Motor neuron (in vitro differentiated cells): ENCODE measurements at regions not wholly inside any gene's neighbourhood (a gene's known extent, or its start where the extent isn't known, plus 50 kb on each side); places are given as distances from the start of the nearest gene placed in this dataset.
A peak's percentile ranks its signal among the peaks of the same experiment; 100 is the strongest.

Experiments used
- ATAC-seq, 8 experiments: fragments of 200-7000 bp; cut with Tn5 transposase; replicated peaks in 6 of 8; 2 replicates each; pipeline ENCODE4 v1.8.0; 2021; ENCODE audit warnings: mild to moderate bottlenecking in 8 of 8, moderate library complexity in 8 of 8
- H3K27ac ChIP-seq, 2 donors: fragments of 250-450 bp; sonication (Bioruptor Pico); 2 replicates each; pipeline ENCODE4 v1.9.0; 2021; ENCODE audit warnings: antibody characterized with exemption in 2 of 2, mild to moderate bottlenecking in 2 of 2, moderate library complexity in 1 of 2
- H3K4me1 ChIP-seq, 2 donors: fragments of 250-450 bp; sonication (Bioruptor Pico); replicated peaks in 1 of 2; 2 replicates each; pipeline ENCODE4 v1.6.1; 2021; ENCODE audit warnings: antibody characterized with exemption in 2 of 2, mild to moderate bottlenecking in 2 of 2, moderate library complexity in 1 of 2
- H3K4me3 ChIP-seq, 5 donors: fragments of 250-450 bp; sonication (Bioruptor Pico); 2 replicates each; pipeline ENCODE4 v1.9.0; 2021; ENCODE audit warnings: antibody characterized with exemption in 5 of 5, mild to moderate bottlenecking in 5 of 5, moderate library complexity in 4 of 5
- WGBS, 10 experiments: fragments of 450-650 bp; shearing (Covaris generic); methylation state at CpG; one replicate each; pipeline ENCODE4 v1.0.0; 2022; 5-methylcytosine and 5-hydroxymethylcytosine counted together
- in situ Hi-C, 9 experiments: fragments of 400-800 bp; cut with MboI; loops; one replicate each; pipeline ENCODE4 v1.15.0; 2021; ENCODE audit warnings: low sequenced_read_pairs in 9 of 9, low pct_unique_long_range_greater_than_20kb in 2 of 9; ENCODE audit not compliant: unreplicated experiment in 9 of 9

DNA sequence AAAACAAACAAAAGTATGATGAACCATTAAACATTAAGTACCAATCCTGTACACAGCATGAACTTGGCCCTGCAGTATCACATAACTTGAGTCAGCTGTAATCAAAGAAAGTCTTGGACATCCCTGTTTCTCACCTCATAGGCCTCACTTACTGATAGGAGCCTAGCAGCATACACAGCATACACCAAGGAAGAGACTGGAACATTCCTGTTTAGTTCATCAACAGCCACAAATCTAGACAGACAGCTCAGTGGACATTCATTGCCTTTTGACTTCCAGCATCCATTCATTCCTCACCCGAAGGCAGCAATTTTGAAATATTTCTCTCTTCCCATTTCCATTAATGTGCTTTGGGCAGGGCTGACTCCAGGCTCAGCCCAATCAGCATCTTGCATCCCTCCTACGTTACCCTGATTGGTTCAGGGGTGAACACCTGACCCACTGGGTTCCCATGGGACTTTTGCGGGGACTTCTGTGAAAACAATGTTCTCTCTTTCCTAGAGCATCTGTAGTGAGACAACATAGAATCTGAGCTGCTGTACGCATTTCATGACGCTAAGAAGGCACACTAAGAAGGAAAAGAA is 336.7 kb upstream of the ZFHX3 start:
- Histone ChIP-seq H3K4me3 (no peak overlapping the region), H3K4me1 (peaks cover 17 to 19% of the 10 kb centered on the region in 2 donors), H3K27ac (no peak overlapping the region)
- in situ Hi-C loops: no loop called here
- peak in 5 of 8 experiments; percentile 68 to 90 (median 87) for ATAC-seq
- WGBS, 10 experiments: 24 to 100% (median 79%) methylated on average over 1 to 5 of the region's 5 CpGs; no CpG with 5 or more reads in 2 of the 10 experiments

DNA sequence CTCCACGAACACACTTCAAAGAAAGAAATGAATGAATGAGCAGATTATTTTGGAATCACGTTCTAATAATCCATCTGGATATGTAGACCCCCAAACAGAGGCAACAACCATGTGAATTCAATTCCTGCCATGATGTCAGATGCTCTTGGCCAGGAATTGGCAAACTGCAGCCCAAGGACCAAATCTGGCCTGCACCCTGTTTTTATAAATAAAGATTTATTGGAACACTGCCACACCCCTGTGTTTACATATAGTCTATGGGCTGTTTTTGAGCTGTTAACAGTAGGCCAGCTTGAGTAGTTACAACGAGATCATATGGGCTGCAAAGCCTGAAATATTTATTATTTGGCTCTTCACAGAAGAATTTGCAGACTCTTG is 336.0 kb upstream of the ZFHX3 start:
- H3K4me3 ChIP-seq: no peak overlapping the region
- H3K4me1 ChIP-seq: peaks cover 17 to 19% of the 10 kb centered on the region in 2 donors
- in situ Hi-C loops: no loop called here
- ATAC-seq: no peak
- 4 to 100% (median 67%) methylated on average over 1 to 3 of the region's 3 CpGs; no CpG with 5 or more reads in 1 of the 10 experiments for WGBS, 10 experiments
- no peak overlapping the region for H3K27ac ChIP-seq

DNA sequence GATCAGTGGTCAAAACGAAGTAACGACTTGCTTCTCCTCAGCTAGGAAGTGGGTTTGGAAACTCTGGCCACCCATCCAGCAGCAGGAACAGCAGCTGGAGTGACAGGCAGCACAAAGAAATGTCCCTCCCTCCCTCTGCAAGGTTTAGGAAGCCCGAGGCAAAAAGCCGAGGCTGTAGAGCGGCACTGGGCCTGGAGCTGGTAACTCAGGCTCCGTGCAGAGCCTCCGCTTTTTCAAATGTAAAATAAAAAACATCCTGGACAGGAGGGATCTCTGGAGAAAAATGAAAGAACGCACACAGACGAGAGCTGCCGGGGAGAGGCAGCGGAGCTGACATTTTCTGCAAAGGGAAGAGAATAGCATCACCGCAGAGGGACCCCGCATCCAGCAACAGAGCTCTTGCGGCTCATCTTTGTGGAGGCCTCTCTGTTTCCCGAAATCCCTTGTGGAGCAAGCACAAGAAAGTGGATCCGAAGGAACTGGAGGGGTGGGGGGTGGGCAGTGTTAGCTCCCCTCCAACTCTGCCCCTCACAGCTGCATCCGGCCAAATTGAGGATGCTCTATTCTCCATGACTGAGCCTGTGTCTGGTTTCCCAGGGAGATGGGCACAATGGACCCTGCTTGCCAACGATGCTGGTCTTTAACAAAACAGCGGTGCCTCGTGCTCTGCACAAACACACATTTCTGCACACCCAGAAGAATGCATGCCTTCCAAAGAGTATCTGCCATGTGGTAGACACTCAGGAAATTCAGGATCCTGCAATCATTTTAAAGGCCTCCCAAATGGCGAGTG is 335.5 kb upstream of the ZFHX3 start:
- Histone ChIP-seq H3K4me1 (peaks cover 17 to 19% of the 10 kb centered on the region in 2 donors), H3K4me3 (no peak overlapping the region), H3K27ac (peak overlapping the region; percentile 29 to 73)
- in situ Hi-C loops: no loop called here
- peak in 5 of 8 experiments; percentile 34 to 94 (median 74) for ATAC-seq
- 8 to 60% (median 28%) methylated on average over 1 to 11 of the region's 21 CpGs; no CpG with 5 or more reads in 2 of the 10 experiments for WGBS, 10 experiments

DNA sequence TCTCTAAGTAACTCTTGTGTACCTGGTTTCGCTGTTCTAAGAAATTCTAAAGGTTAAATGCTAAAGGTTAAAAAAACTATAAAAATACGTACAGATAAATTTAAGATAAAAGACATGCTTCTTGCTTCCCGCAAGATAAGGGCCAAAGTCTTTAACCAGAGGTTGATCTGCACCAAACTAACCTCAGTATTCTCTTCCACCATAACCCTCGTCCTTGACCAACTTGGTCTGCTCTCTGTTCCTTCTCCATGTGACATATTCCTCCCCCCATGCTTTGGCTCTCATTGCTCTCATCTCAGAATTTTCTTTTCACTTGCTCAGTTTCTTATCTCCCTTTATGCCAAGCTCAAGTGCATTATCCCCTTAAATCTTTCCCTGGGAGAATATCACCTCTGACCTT is 330.5 kb upstream of the ZFHX3 start:
- no peak for ATAC-seq
- in situ Hi-C loops: no loop called here
- Histone ChIP-seq H3K4me3 (no peak overlapping the region), H3K4me1 (peaks cover 10 to 12% of the 10 kb centered on the region in 2 donors), H3K27ac (no peak overlapping the region)
- 11 to 100% (median 90%) methylated on average over 2 to 4 of the region's 4 CpGs for WGBS, 10 experiments

DNA sequence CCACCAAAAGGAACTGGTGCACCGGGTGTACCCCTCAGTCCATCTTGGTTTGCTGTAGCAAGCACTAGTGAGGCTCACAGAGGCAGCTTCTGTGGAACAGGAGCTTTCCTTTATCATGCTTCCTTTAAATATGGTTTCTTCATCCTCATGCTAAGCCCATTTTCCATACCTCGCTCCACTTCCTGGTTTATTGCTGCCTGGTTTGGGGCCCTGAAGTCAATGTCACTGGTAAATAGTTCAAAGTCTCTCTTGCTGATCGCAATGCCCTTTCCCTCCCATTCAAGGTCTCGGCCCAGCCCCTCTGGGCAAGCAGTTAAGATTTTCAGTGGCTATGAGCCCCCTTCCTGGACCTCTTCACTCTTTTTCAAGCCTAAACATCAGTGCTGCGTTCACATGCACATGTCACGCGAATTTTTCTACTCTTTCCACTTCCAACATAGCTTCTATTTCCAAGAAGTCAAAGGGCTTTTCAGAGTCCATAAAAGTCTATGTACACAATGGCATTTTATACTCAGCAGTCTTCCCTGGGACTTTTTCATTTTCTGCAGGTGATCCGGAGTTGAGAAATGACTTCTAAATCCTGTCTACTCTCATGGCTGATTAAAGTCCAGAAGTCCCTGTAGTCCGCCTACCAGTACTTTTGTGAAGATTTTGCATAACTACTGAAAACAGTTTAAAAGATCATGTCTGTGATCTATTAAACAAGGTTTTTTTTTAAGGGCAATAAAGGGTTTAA is 323.8 kb upstream of the ZFHX3 start:
- Histone ChIP-seq H3K27ac (no peak overlapping the region), H3K4me3 (no peak overlapping the region), H3K4me1 (peaks cover 5 to 6% of the 10 kb centered on the region in 2 donors)
- WGBS, 10 experiments: 11 to 100% (median 89%) methylated on average over 1 to 8 of the region's 9 CpGs
- ATAC-seq: no peak
- in situ Hi-C loops: no loop called here

DNA sequence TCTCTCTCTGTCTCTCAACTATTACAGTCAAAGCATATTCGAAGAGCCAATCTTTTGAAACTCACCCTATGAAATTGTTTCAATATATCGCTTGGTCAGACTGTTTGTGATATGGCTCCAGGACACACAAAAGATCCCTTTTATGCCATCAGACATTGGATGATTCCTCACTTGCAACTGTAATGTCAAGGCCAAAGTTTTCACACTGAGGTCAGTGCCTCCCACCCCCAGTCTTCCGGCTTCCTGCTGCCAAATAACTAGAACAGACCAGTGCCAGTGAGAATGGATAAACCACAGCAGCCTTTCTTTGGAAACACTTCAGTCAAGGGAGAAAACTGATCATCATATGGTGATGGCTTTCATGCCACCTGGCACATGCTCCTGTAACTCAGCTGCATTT is 321.9 kb upstream of the ZFHX3 start:
- Histone ChIP-seq H3K4me1 (peaks cover 0 to 2% of the 10 kb centered on the region in 2 donors), H3K4me3 (no peak overlapping the region), H3K27ac (no peak overlapping the region)
- in situ Hi-C loops: no loop called here
- ATAC-seq: no peak
- 6 to 100% (median 80%) methylated on average over 1 to 3 of the region's 3 CpGs; no CpG with 5 or more reads in 1 of the 10 experiments for WGBS, 10 experiments

DNA sequence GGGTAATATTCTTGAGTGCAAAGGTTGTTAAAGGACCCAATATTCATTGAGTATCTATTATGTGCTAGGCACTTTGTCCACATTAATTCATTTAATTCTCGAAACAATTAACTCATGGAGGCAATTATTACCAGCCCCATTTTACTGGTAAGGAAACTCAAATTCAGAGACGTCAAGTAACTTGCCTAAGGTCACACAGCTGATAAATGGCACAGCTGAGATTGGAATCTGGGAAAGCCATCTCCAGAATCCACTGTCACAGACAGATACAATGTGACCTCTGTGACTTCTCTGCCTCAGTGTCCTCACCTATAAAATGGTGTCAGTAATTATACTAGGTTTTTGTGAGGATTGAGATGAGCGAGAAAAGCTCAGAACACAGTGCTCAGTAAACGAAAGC is 320.8 kb upstream of the ZFHX3 start:
- in situ Hi-C loops: no loop called here
- Histone ChIP-seq H3K4me1 (peaks cover 0 to 2% of the 10 kb centered on the region in 2 donors), H3K4me3 (no peak overlapping the region), H3K27ac (no peak overlapping the region)
- WGBS, 10 experiments: 17 to 94% (median 82%) methylated on average over 1 to 4 of the region's 4 CpGs; no CpG with 5 or more reads in 2 of the 10 experiments
- ATAC-seq: no peak

DNA sequence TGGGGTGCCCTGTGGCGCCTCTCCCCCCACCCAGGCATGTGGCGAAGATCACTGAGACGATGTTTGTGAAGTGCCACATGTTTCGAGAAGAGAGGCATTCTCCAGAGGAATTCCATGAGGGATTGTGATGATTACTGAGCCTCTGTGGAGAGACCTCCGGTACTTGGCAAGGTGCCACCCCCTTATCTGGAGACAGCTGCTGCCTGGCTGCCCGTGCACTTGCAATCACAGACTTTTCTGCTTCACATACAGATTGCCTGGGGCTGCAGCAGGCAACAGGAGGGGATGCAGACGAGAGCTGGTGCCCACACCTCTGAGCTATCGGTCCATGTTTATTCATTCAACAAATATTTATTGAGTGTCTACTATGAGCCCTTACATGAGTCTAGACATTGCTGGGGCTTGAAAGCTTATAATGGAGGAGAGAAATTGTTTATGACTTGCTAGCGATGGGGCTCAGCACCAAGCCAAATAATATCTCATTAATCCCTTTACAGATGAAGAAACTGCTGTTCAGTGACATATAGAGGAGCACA is 317.2 kb upstream of the ZFHX3 start:
- no peak overlapping the region for H3K4me3 ChIP-seq
- H3K27ac ChIP-seq: no peak overlapping the region
- WGBS, 10 experiments: 0 to 100% (median 44%) methylated on average over 1 to 4 of the region's 9 CpGs; no CpG with 5 or more reads in 4 of the 10 experiments
- peaks cover 0 to 2% of the 10 kb centered on the region in 2 donors for H3K4me1 ChIP-seq
- in situ Hi-C loops: no loop called here
- ATAC-seq: peak in 2 of 8 experiments; percentile 21 to 56

DNA sequence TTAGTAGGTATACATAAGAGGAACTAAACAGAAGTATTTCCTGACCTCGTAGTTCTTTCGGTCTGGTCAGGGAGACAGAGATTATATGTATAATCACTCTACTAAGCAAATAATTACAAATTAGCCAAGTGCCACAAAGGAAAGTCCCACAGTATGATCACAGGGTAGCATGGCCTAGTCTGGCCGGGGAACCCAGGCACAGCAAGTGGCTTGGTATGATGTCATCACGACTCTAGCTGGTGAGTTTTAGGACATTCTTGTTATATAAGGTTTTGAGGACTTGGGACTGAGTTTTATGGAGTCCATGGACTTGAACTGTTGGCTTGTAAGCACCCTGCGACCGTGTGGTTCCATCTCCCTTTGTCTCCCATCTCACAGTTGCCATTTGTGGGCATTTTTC is 316.5 kb upstream of the ZFHX3 start:
- in situ Hi-C loops: no loop called here
- Histone ChIP-seq H3K27ac (no peak overlapping the region), H3K4me3 (no peak overlapping the region), H3K4me1 (no peaks in the 10 kb centered on the region)
- ATAC-seq: no peak
- 0 to 100% (median 59%) methylated on average over 1 to 6 of the region's 6 CpGs; no CpG with 5 or more reads in 2 of the 10 experiments for WGBS, 10 experiments

DNA sequence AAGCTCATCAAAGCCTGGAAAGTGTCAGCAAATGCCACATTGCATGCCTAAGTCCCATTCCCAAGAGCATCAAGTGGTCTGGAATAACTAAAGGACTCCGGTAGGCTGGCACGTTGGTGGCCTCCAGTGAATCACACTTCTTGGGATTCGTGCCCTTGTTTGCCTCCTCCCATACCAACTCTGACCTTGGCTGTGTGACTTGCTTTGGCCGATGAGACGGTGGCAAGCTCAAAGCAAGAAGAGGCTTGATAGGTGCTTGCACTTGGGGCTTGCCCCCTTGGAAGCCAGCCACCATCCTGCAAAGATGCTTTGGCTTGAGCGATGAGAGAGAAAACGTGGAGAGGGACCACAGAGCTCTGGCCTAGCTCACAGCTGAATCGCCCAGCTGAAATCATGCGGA is 313.1 kb upstream of the ZFHX3 start:
- ATAC-seq: no peak
- WGBS, 10 experiments: 49 to 100% (median 83%) methylated on average over 2 to 7 of the region's 9 CpGs; no CpG with 5 or more reads in 3 of the 10 experiments
- no peak overlapping the region for H3K4me3 ChIP-seq
- H3K4me1 ChIP-seq: peaks cover 0 to 4% of the 10 kb centered on the region in 2 donors
- in situ Hi-C loops: no loop called here
- no peak overlapping the region for H3K27ac ChIP-seq

DNA sequence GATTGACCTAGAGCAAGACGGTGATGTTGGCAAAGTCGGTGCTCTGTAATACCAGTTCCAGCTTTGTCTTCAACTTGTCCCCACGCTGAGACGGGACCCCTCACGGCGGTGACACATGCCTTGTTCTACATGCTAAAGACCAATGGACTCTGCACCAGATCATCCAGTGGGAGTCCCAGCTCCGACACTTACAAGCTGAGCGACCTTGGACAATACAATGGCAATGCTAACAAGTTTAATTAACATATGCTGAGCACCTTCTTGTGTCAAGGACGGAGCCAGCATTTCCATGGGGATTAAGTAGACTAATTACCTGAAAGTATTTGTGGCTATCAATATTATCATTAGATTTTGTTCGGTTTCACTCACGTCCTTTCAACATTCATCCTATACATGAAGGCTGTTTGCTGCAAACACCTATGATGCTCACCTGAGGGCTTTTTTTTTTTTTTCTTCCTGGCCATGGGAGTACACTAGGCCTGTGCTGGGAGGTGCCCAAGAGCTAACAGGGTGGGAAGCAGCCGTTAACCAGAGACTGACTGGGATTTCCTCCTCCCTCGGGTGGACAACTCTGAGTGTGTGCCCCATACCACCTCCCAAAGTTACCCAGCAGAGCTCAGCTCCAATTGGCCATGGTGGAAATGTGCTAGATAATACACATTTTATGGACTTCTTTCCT is 308.6 kb upstream of the ZFHX3 start:
- no peak overlapping the region for H3K4me3 ChIP-seq
- 34 to 100% (median 58%) methylated on average over 2 to 11 of the region's 13 CpGs; no CpG with 5 or more reads in 2 of the 10 experiments for WGBS, 10 experiments
- ATAC-seq: peak in 1 of 8 experiments; percentile 26
- H3K27ac ChIP-seq: no peak overlapping the region
- H3K4me1 ChIP-seq: peaks cover 17 to 32% of the 10 kb centered on the region in 2 donors
- in situ Hi-C loops: no loop called here

DNA sequence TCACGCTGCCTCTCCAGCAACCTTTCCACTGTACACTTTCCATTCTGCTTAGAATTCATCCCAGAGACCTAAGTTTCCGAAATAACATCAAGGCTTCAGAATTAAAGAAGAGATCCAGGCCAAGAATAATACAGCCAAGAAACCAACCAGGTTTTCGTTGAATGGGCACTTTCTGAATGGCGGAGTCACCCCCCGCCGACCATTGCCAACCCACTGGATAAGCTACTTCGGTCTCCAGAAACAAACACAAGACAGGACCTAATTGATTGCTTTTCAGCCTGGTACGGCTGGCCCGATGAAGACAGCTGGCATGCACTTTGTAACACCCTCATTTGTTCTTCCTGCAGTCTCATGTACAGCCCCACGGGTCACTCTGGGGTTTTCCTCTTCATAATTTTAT is 308.1 kb upstream of the ZFHX3 start:
- ATAC-seq: no peak
- in situ Hi-C loops: no loop called here
- no peak overlapping the region for H3K4me3 ChIP-seq
- no peak overlapping the region for H3K27ac ChIP-seq
- H3K4me1 ChIP-seq: peaks cover 22 to 37% of the 10 kb centered on the region in 2 donors
- WGBS, 10 experiments: 44 to 100% (median 77%) methylated on average over 1 to 10 of the region's 10 CpGs; no CpG with 5 or more reads in 3 of the 10 experiments
